B cell (primary cell): ENCODE measurements at regions not wholly inside any gene's neighbourhood (a gene's known extent, or its start where the extent isn't known, plus 50 kb on each side); places are given as distances from the start of the nearest gene placed in this dataset.
"Not testable (repeated sequence)": the region's sequence is repeated elsewhere in the genome, so short reads cannot be mapped to it uniquely, and the experiment has no call there.

Experiments
- ATAC-seq: fragments of 200-7000 bp; cut with Tn5 transposase; one replicate; pipeline ENCODE4 v1.10.0; 2021; ENCODE audit warnings: low read depth, mild to moderate bottlenecking, moderate number of reproducible peaks, moderate library complexity
- CTCF ChIA-PET: fragments of 350-600 bp; sonication (Branson Sonifier 250); formaldehyde crosslinking; loops from one replicate; lab custom pipeline; 2021; ENCODE audit warnings: antibody characterized with exemption, inconsistent platforms; lab: Charles Lee
- POLR2A ChIA-PET: fragments of 350-600 bp; sonication (Branson Sonifier 250); formaldehyde crosslinking; loops from one replicate; lab custom pipeline; 2021; ENCODE audit warnings: antibody characterized with exemption; lab: Charles Lee
- DNase-seq: peaks from one replicate; pipeline ENCODE4 v3.0.0; 2013
- H2AFZ ChIP-seq: 2 replicates; pipeline ENCODE4 v1.6.1; 2012; ENCODE audit warnings: mild to moderate bottlenecking, low read depth, low read length; ENCODE audit not compliant: insufficient read depth, poor library complexity, severe bottlenecking
- H3K27ac ChIP-seq, 2 donors: 1 replicate in 1 of 2; 2 replicates in 1 of 2; pipeline ENCODE4 v1.5.1; 2012 to 2013; ENCODE audit warnings: low read length in 2 of 2, mild to moderate bottlenecking in 2 of 2, moderate library complexity in 1 of 2
- H3K27me3 ChIP-seq, 4 experiments: fragments of 200-600 bp in 1 of 4; sonication (generic) in 1 of 4; replicated peaks in 1 of 4; 1 replicate in 2 of 4; 2 replicates in 2 of 4; pipeline versions ENCODE4 v1.6.1 to v1.7.0; 2013 to 2016; ENCODE audit warnings: low read length in 3 of 4, mild to moderate bottlenecking in 2 of 4, mixed read lengths in 1 of 4, moderate library complexity in 1 of 4; ENCODE audit not compliant: insufficient read depth in 4 of 4, control insufficient read depth in 3 of 4; ENCODE audit errors: control extremely low read depth in 1 of 4
- H3K36me3 ChIP-seq, 2 experiments: replicated peaks in 1 of 2; 1 replicate in 1 of 2; 2 replicates in 1 of 2; pipeline versions ENCODE4 v1.6.1 to v1.7.1; 2013; ENCODE audit warnings: low read length in 1 of 2; ENCODE audit not compliant: insufficient read depth in 2 of 2, control insufficient read depth in 1 of 2; ENCODE audit errors: control extremely low read depth in 1 of 2, extremely low read depth in 1 of 2
- H3K4me1 ChIP-seq, 2 donors: fragments of 200-600 bp in 1 of 2; sonication (generic) in 1 of 2; 1 replicate in 1 of 2; 2 replicates in 1 of 2; pipeline versions ENCODE4 v1.5.1 to v1.6.1; 2013 to 2017; ENCODE audit warnings: low read length in 2 of 2; ENCODE audit not compliant: control insufficient read depth in 2 of 2, insufficient read depth in 2 of 2
- H3K4me2 ChIP-seq: replicated peaks from 2 replicates; pipeline ENCODE3; 2012; ENCODE audit warnings: mild to moderate bottlenecking, low read depth, low read length; ENCODE audit not compliant: poor library complexity, severe bottlenecking
- H3K4me3 ChIP-seq, 5 experiments: fragments of 200-600 bp in 1 of 5; sonication (generic) in 1 of 5; 1 replicate in 3 of 5; 2 replicates in 2 of 5; pipeline versions ENCODE4 v1.5.1 to v1.7.0; 2011 to 2016; ENCODE audit warnings: low read length in 4 of 5, mild to moderate bottlenecking in 4 of 5, low read depth in 2 of 5, control low read depth in 1 of 5, moderate library complexity in 1 of 5; ENCODE audit not compliant: insufficient read depth in 1 of 5; ENCODE audit errors: control extremely low read depth in 1 of 5, extremely low read depth in 1 of 5
- H3K79me2 ChIP-seq: fragments of 200-600 bp; sonication (generic); one replicate; pipeline ENCODE4 v1.6.0; 2016; ENCODE audit warnings: low read length; ENCODE audit not compliant: control insufficient read depth, insufficient read depth
- H3K9ac ChIP-seq: fragments of 200-600 bp; sonication (generic); 2 replicates; pipeline ENCODE4 v1.6.1; 2017; ENCODE audit warnings: mild to moderate bottlenecking, low read length, moderate library complexity
- H3K9me3 ChIP-seq, 3 donors: one replicate each; pipeline versions ENCODE4 v1.6.1 to v1.7.1; 2013; ENCODE audit warnings: low read length in 2 of 3; ENCODE audit not compliant: control insufficient read depth in 2 of 3, insufficient read depth in 1 of 3; ENCODE audit errors: control extremely low read depth in 1 of 3
- H4K20me1 ChIP-seq: 2 replicates; pipeline ENCODE4 v1.6.0; 2012; ENCODE audit warnings: mild to moderate bottlenecking, low read length; ENCODE audit not compliant: insufficient read depth, control insufficient read depth, poor library complexity, severe bottlenecking
- H3K27ac Mint-ChIP-seq: one replicate; pipeline ENCODE4 v1.8.0; 2021; ENCODE audit warnings: mixed read lengths
- H3K27me3 Mint-ChIP-seq: one replicate; pipeline ENCODE4 v1.8.0; 2021; ENCODE audit warnings: mixed read lengths
- H3K4me1 Mint-ChIP-seq: one replicate; pipeline ENCODE4 v1.8.0; 2021; ENCODE audit warnings: mixed read lengths
- H3K4me3 Mint-ChIP-seq: one replicate; pipeline ENCODE4 v1.8.0; 2021; ENCODE audit warnings: mixed read lengths
- H3K9me3 Mint-ChIP-seq: one replicate; pipeline ENCODE4 v1.8.0; 2022; ENCODE audit warnings: mixed read lengths; ENCODE audit not compliant: insufficient read depth
- WGBS: methylation state at CpG from one replicate; pipeline ENCODE4 v1.1.5; 2013; ENCODE audit warnings: missing lambda C conversion rate; ENCODE audit not compliant: insufficient coverage; 5-methylcytosine and 5-hydroxymethylcytosine counted together
- intact Hi-C: fragments of 100-400 bp; cut with micrococcal nuclease; formaldehyde crosslinking; loops from one replicate; pipeline ENCODE4 v1.10.0; 2022

DNA sequence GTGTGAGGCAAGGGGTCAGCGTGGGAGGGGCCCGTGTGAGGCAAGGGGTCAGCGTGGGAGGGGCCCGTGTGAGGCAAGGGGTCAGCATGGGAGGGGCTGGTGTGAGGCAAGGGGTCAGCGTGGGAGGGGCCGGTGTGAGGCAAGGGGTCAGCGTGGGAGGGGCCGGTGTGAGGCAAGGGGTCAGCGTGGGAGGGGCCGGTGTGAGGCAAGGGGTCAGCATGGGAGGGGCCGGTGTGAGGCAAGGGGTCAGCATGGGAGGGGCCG, 119.2 kb downstream of the SEPTIN14 start:
- not testable (repeated sequence) for H3K9me3 Mint-ChIP-seq, ATAC-seq

GRCh38 chr7:55742651-55743453, 119.7 kb downstream of the SEPTIN14 start:
- H3K27me3 ChIP-seq, CTCF ChIA-PET, H3K9me3 ChIP-seq, H3K9ac ChIP-seq, H3K36me3 ChIP-seq, H4K20me1 ChIP-seq, DNase-seq, intact Hi-C loops, H3K4me3 Mint-ChIP-seq, H3K4me1 Mint-ChIP-seq, H3K4me1 ChIP-seq, H3K79me2 ChIP-seq, H3K4me2 ChIP-seq, H3K27ac Mint-ChIP-seq, H3K4me3 ChIP-seq, POLR2A ChIA-PET, H3K27me3 Mint-ChIP-seq, H3K9me3 Mint-ChIP-seq, H2AFZ ChIP-seq, ATAC-seq, H3K27ac ChIP-seq: not testable (repeated sequence)
- 96% methylated on average over 32 of the region's 37 CpGs for WGBS

More for the DNA sequence above, 119.2 kb downstream of the SEPTIN14 start:
- H3K4me3 ChIP-seq, H3K4me3 Mint-ChIP-seq, intact Hi-C loops, H4K20me1 ChIP-seq, CTCF ChIA-PET, H3K36me3 ChIP-seq, H3K4me1 Mint-ChIP-seq, POLR2A ChIA-PET, DNase-seq, H3K4me1 ChIP-seq, H3K27ac Mint-ChIP-seq, H2AFZ ChIP-seq, H3K79me2 ChIP-seq, H3K27me3 ChIP-seq, H3K27ac ChIP-seq, H3K9me3 ChIP-seq, H3K27me3 Mint-ChIP-seq, H3K4me2 ChIP-seq, H3K9ac ChIP-seq: not testable (repeated sequence)
- WGBS = 98% methylated on average over 12 of the region's 12 CpGs

- intact Hi-C loops, H3K27me3 Mint-ChIP-seq, H3K9me3 Mint-ChIP-seq, ATAC-seq, H2AFZ ChIP-seq, H3K4me1 ChIP-seq, H3K9ac ChIP-seq, H3K4me3 Mint-ChIP-seq, H3K4me3 ChIP-seq, CTCF ChIA-PET, H4K20me1 ChIP-seq, H3K4me1 Mint-ChIP-seq, H3K79me2 ChIP-seq, H3K27me3 ChIP-seq, H3K9me3 ChIP-seq, H3K36me3 ChIP-seq, DNase-seq, H3K27ac ChIP-seq, H3K27ac Mint-ChIP-seq, H3K4me2 ChIP-seq, POLR2A ChIA-PET: not testable (repeated sequence)
- 95% methylated on average over 40 of the region's 47 CpGs for WGBS
These were observed 120.6 kb downstream of the SEPTIN14 start for GRCh38 chr7:55741721-55742631.
